PC-3 (cell line): ENCODE measurements at regions not wholly inside any gene's neighbourhood (a gene's known extent, or its start where the extent isn't known, plus 50 kb on each side); places are given as distances from the start of the nearest gene placed in this dataset.
A peak's percentile ranks its signal among the peaks of the same experiment; 100 is the strongest.

Source experiments
- ATAC-seq: fragments of 200-7000 bp; cut with Tn5 transposase; 2 replicates; pipeline ENCODE4 v1.9.1; 2020; ENCODE audit warnings: mild to moderate bottlenecking, moderate library complexity
- BruUV-seq: library from RNA; stranded (reverse); fragments of 400-500 nt; replicated peaks from 2 replicates; lab custom pipeline; 2021; lab: Mats Ljungman, UMichigan
- CTCF ChIA-PET: fragments of 300-600 bp; sonication (Branson Sonifier 250); formaldehyde crosslinking; loops from one replicate; lab custom pipeline; 2022; ENCODE audit warnings: antibody characterized with exemption; lab: Charles Lee
- POLR2A ChIA-PET: fragments of 300-600 bp; sonication (Branson Sonifier 250); formaldehyde crosslinking; loops from one replicate; lab custom pipeline; 2022; ENCODE audit warnings: antibody characterized with exemption; ENCODE audit not compliant: unreplicated experiment; lab: Charles Lee
- DNase-seq: peaks from one replicate; pipeline ENCODE4 v3.0.0-alpha.2; 2015
- H2AFZ ChIP-seq: fragments of 300-600 bp; sonication (generic); 2 replicates; pipeline ENCODE4 v1.6.0; 2016; ENCODE audit warnings: antibody characterized with exemption, low read length
- H3F3A ChIP-seq: fragments of 300-600 bp; sonication (generic); one replicate; pipeline ENCODE4 v1.6.0; 2017; ENCODE audit warnings: antibody characterized with exemption, low read length, control low read depth, mild to moderate bottlenecking; ENCODE audit not compliant: unreplicated experiment
- H3K27ac ChIP-seq: fragments of 300-600 bp; sonication (generic); 2 replicates; pipeline ENCODE4 v1.5.1; 2016; ENCODE audit warnings: mild to moderate bottlenecking, low read length
- H3K27me3 ChIP-seq: fragments of 300-600 bp; sonication (generic); 2 replicates; pipeline ENCODE4 v1.6.1; 2016; ENCODE audit warnings: low read length, mixed read lengths
- H3K36me3 ChIP-seq: fragments of 300-600 bp; sonication (generic); 2 replicates; pipeline ENCODE4 v1.6.1; 2016; ENCODE audit warnings: low read depth, mixed run types, low read length, mixed read lengths
- H3K4me1 ChIP-seq: fragments of 300-600 bp; sonication (generic); 2 replicates; pipeline ENCODE4 v1.5.1; 2016; ENCODE audit warnings: low read length; ENCODE audit not compliant: insufficient read depth
- H3K4me2 ChIP-seq: fragments of 300-600 bp; sonication (generic); 2 replicates; pipeline ENCODE4 v1.6.0; 2016; ENCODE audit warnings: low read length
- H3K4me3 ChIP-seq: fragments of 300-600 bp; sonication (generic); 2 replicates; pipeline ENCODE4 v1.5.1; 2016; ENCODE audit warnings: mild to moderate bottlenecking, low read length, mixed read lengths
- H3K79me2 ChIP-seq: fragments of 300-600 bp; sonication (generic); 2 replicates; pipeline ENCODE4 v1.6.1; 2017; ENCODE audit warnings: low read length, mixed read lengths
- H3K9ac ChIP-seq: fragments of 300-600 bp; sonication (generic); 2 replicates; pipeline ENCODE4 v1.6.0; 2016; ENCODE audit warnings: mild to moderate bottlenecking, low read length
- H3K9me2 ChIP-seq: fragments of 300-600 bp; sonication (generic); replicated peaks from 2 replicates; pipeline ENCODE4 v1.6.1; 2016; ENCODE audit warnings: mixed run types, low read length, mixed read lengths
- H3K9me3 ChIP-seq: fragments of 300-600 bp; sonication (generic); 2 replicates; pipeline ENCODE4 v1.6.1; 2016; ENCODE audit warnings: low read length, mixed read lengths
- H4K20me1 ChIP-seq: fragments of 300-600 bp; sonication (generic); 2 replicates; pipeline ENCODE4 v1.6.1; 2016; ENCODE audit warnings: low read length, mixed read lengths
- EZH2 ChIP-seq: fragments of 300-600 bp; sonication (generic); IDR thresholded peaks from one replicate; pipeline ENCODE4 v1.6.1; 2017; ENCODE audit warnings: antibody characterized with exemption, mild to moderate bottlenecking, low read length; ENCODE audit not compliant: unreplicated experiment
- EZH2phosphoT487 ChIP-seq: fragments of 300-600 bp; sonication (generic); IDR thresholded peaks from 2 replicates; pipeline ENCODE4 v1.6.1; 2018; ENCODE audit warnings: mild to moderate bottlenecking, antibody characterized with exemption, low read length, borderline replicate concordance
- intact Hi-C: fragments of 100-400 bp; cut with micrococcal nuclease; formaldehyde crosslinking; loops from 2 replicates; pipeline ENCODE4 v1.9.0; 2023
- TF ChIP-seq, protein P1 (sequence below): fragments of 300-600 bp; sonication (generic); conservative IDR thresholded peaks from 2 replicates; pipeline ENCODE4 v1.5.1; 2017; ENCODE audit warnings: antibody characterized with exemption, low read depth, mild to moderate bottlenecking, low read length

DNA sequence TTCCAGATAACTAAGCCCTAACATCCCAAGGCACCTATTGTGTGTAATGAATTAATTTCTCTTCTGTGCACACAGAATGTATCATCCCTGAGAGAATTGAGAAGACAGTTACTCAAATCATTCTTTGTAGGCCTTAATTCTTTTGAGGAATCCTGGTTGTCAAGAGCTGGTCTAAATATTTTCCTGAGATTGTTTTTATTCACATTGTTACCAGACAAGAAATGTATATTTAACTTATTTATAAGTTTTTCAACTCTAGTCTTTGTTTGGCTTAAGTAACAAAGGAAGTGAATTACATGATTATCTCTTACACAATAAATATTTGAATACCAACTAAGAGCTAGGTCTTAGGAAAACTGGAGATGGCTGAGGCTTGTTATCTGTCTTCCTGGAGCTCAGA lies 169.4 kb downstream of the DACT1 start:
- no peaks in the 10 kb centered on the region for H3K79me2 ChIP-seq
- DNase-seq (no peak), ATAC-seq (no peak)
- BruUV-seq: no TSS peak
- H3K27ac ChIP-seq: no peak overlapping the region
- H3K27me3 ChIP-seq: peaks cover 50% of the 10 kb centered on the region
- no peak overlapping the region for H2AFZ ChIP-seq
- TF ChIP-seq, protein P1, sequence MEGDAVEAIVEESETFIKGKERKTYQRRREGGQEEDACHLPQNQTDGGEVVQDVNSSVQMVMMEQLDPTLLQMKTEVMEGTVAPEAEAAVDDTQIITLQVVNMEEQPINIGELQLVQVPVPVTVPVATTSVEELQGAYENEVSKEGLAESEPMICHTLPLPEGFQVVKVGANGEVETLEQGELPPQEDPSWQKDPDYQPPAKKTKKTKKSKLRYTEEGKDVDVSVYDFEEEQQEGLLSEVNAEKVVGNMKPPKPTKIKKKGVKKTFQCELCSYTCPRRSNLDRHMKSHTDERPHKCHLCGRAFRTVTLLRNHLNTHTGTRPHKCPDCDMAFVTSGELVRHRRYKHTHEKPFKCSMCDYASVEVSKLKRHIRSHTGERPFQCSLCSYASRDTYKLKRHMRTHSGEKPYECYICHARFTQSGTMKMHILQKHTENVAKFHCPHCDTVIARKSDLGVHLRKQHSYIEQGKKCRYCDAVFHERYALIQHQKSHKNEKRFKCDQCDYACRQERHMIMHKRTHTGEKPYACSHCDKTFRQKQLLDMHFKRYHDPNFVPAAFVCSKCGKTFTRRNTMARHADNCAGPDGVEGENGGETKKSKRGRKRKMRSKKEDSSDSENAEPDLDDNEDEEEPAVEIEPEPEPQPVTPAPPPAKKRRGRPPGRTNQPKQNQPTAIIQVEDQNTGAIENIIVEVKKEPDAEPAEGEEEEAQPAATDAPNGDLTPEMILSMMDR: no peak
- TF ChIP-seq EZH2 (no peak), EZH2phosphoT487 (no peak)
- H3K4me2 ChIP-seq: no peak overlapping the region
- no peak overlapping the region for H3K4me3 ChIP-seq
- no peak overlapping the region for H3K9ac ChIP-seq
- no peaks in the 10 kb centered on the region for H3K9me2 ChIP-seq
- H3F3A ChIP-seq: no peaks in the 10 kb centered on the region
- peaks cover 7% of the 10 kb centered on the region for H3K4me1 ChIP-seq
- no peaks in the 10 kb centered on the region for H3K36me3 ChIP-seq
- ChIA-PET CTCF (no interaction called here), POLR2A (no interaction called here)
- intact Hi-C loops: loop anchor here (5.0 kb wide), 2 partner anchors 165 to 865 kb away; no protein-coding TSS in a partner anchor
- no peaks in the 10 kb centered on the region for H4K20me1 ChIP-seq
- H3K9me3 ChIP-seq: no peaks in the 10 kb centered on the region

DNA sequence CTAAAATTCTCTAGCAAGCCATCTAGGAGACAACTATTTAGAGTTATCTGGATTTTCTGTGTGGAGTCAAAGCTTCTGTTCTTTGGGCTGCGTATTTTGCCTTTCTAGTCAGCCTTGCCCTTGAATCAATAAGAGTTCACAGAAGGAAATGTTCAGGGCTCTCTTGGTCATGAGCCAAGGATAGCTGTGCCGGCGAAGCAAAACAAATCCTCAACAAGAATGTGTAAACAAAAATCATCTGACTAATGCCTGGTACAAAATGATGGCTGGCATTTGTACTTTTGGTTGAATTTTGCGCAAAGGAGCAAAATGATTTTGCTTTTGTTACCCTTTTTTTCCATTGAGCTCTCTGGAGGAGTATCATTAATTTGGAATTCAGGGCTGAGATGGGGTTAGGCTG lies 171.1 kb downstream of the DACT1 start:
- Histone ChIP-seq H3K4me2 (peak overlapping the region; percentile 33), H3K4me1 (peaks cover 7% of the 10 kb centered on the region), H3K9me3 (no peaks in the 10 kb centered on the region), H3K9me2 (no peaks in the 10 kb centered on the region), H3K9ac (no peak overlapping the region), H2AFZ (no peak overlapping the region), H3K27me3 (peaks cover 55% of the 10 kb centered on the region), H3K4me3 (no peak overlapping the region), H3F3A (no peaks in the 10 kb centered on the region), H3K79me2 (no peaks in the 10 kb centered on the region), H4K20me1 (no peaks in the 10 kb centered on the region), H3K27ac (no peak overlapping the region), H3K36me3 (no peaks in the 10 kb centered on the region)
- peak; percentile 87 for DNase-seq
- CTCF ChIA-PET: no interaction called here
- peak; percentile 51 for ATAC-seq
- intact Hi-C loops: loop anchor here (5.0 kb wide), 2 partner anchors 167 to 867 kb away; no protein-coding TSS in a partner anchor
- POLR2A ChIA-PET: no interaction called here
- TF ChIP-seq, protein P1: no peak
- TF ChIP-seq EZH2: no peak
- TF ChIP-seq EZH2phosphoT487: no peak
- no TSS peak for BruUV-seq

DNA sequence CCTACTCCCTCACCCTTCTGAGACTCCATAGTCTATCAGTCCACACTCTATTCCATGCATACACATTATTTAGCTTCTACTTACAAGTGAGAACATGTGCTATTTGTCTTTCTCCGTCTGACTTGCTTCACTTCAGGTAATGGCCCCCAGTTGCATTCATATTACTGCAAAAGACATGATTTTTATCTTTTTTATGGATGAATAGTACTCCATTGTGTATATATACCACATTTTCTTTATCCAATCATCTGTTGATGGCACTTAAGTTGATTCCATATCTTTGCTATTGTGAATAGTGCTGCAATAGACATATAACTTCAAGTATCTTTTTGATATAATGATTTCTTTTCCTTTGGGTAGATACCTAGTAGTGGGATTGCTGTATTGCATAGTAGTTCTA lies 171.8 kb downstream of the DACT1 start:
- no peaks in the 10 kb centered on the region for H3K9me2 ChIP-seq
- no peak overlapping the region for H3K9ac ChIP-seq
- no TSS peak for BruUV-seq
- peaks cover 7% of the 10 kb centered on the region for H3K4me1 ChIP-seq
- ATAC-seq (no peak), DNase-seq (no peak)
- H3K4me3 ChIP-seq: no peak overlapping the region
- POLR2A ChIA-PET: no interaction called here
- intact Hi-C loops: loop anchor here (5.0 kb wide), 2 partner anchors 167 to 867 kb away; no protein-coding TSS in a partner anchor
- CTCF ChIA-PET: no interaction called here
- H3K27ac ChIP-seq: no peak overlapping the region
- no peaks in the 10 kb centered on the region for H3F3A ChIP-seq
- H3K4me2 ChIP-seq: no peak overlapping the region
- H2AFZ ChIP-seq: no peak overlapping the region
- peaks cover 53% of the 10 kb centered on the region for H3K27me3 ChIP-seq
- no peaks in the 10 kb centered on the region for H3K9me3 ChIP-seq
- TF ChIP-seq EZH2 (no peak), EZH2phosphoT487 (no peak)
- TF ChIP-seq, protein P1: no peak
- H3K36me3 ChIP-seq: no peaks in the 10 kb centered on the region
- no peaks in the 10 kb centered on the region for H3K79me2 ChIP-seq
- no peaks in the 10 kb centered on the region for H4K20me1 ChIP-seq
